Heart left ventricle (tissue), 13 donors: ENCODE measurements at regions not wholly inside any gene's neighbourhood (a gene's known extent, or its start where the extent isn't known, plus 50 kb on each side); places are given as distances from the start of the nearest gene placed in this dataset.

ENCODE experiments used
- POLR2A ChIP-seq, 2 donors: fragments of 450-650 bp; IDR thresholded peaks; one replicate each; pipeline ENCODE4 v1.6.1; 2017; ENCODE audit warnings: antibody characterized with exemption in 2 of 2, mild to moderate bottlenecking in 2 of 2, moderate library complexity in 2 of 2
- TF ChIP-seq, protein P1 (sequence below), 12 donors: fragments of 200-600 bp; sonication (generic) in 4 of 12; IDR thresholded peaks; one replicate each; pipeline versions ENCODE4 v1.5.0 to v1.8.0; 2018 to 2022; ENCODE audit warnings: antibody characterized with exemption in 12 of 12, mild to moderate bottlenecking in 5 of 12
- donor health status: ischemic (EF 13 %, LVEDD 7.1; RV severe dilation, severe dysfunction).
- donor health status: DM: no; HTN: yes; CAD: no.
- donor health status: DM: no; HTN: no; CAD: no.
- donor health status: ischemic (EF 25% LVEDD 6.9; RV normal size, moderate dysfunction).
- donor health status: ischemic (EF 25% LVEDD 5.7; RV mildly dilated, moderate dysfunction).
- donor health status: ischemic (EF 35%, LVEDD 5.7; RV mildly dilated, moderate dysfunction).
- donor health status: nonischemic (EF 11% LVEDD 7.7; RV severe dilation, severe dysfunction).
- donor health status: DM: yes; HTN: yes; CAD: no.
- donor health status: PGD.
- donor health status: ischemic (EF 29% LVEDD 5.4; RV normal size, mild dysfunction).
- donor health status: nonischemic (EF 23%, LVEDD 6.1; RV moderate dilation, normal function).

DNA sequence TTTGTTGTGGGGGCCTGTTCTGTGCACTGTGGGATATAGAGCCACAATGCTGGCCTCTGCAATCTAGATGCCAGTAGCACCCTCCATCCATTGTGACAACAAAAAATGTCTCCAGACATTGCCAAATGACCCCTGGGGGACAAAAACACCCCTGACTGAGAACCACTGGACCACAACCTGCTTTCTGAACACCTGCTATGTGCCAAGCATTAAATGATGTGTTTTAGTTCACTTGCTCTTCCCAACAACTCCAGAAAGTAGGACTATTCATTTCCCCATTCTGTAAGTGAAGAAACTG, 367.0 kb upstream of the ERCC4 start:
- TF ChIP-seq, protein P1, sequence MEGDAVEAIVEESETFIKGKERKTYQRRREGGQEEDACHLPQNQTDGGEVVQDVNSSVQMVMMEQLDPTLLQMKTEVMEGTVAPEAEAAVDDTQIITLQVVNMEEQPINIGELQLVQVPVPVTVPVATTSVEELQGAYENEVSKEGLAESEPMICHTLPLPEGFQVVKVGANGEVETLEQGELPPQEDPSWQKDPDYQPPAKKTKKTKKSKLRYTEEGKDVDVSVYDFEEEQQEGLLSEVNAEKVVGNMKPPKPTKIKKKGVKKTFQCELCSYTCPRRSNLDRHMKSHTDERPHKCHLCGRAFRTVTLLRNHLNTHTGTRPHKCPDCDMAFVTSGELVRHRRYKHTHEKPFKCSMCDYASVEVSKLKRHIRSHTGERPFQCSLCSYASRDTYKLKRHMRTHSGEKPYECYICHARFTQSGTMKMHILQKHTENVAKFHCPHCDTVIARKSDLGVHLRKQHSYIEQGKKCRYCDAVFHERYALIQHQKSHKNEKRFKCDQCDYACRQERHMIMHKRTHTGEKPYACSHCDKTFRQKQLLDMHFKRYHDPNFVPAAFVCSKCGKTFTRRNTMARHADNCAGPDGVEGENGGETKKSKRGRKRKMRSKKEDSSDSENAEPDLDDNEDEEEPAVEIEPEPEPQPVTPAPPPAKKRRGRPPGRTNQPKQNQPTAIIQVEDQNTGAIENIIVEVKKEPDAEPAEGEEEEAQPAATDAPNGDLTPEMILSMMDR (IDR thresholded peaks at IDR 0.05): no peak
- TF ChIP-seq POLR2A (IDR thresholded peaks at IDR 0.05): no peak
